ENCODE measurements at regions not wholly inside any gene's neighbourhood (a gene's known extent, or its start where the extent isn't known, plus 50 kb on each side); places are given as distances from the start of the nearest gene placed in this dataset.

GRCh38 chr18:51578406-51578980, 381.0 kb upstream of the MEX3C start:
- Mint-ChIP-seq H3K27ac (no peak overlapping the region), H3K4me3 (no peak overlapping the region), H3K36me3 (ENCODE audit: insufficient read depth in 1 of 3, low read depth in 3 of 3) (peaks cover 0 to 1% (median 0%) of the 10 kb centered on the region in 3 experiments; a peak in 1 of 7 replicates), H3K9me3 (peaks cover 0 to 4% of the 10 kb centered on the region in 2 experiments; a peak in 1 of 5 replicates), H3K27me3 (ENCODE audit: low read depth) (peaks cover 67% of the 10 kb centered on the region), H3K4me1 (peaks cover 11 to 14% of the 10 kb centered on the region in 2 experiments; a peak in 3 of 4 replicates)
- H2BK12ac ChIP-seq (ENCODE audit: insufficient read length, low read depth, low read length), result no peak overlapping the region
- no peak overlapping the region for H2AFZ ChIP-seq (ENCODE audit: low read length)
- no peak overlapping the region for H2AK5ac ChIP-seq (ENCODE audit: insufficient read length, low read length)
- no peak overlapping the region for H4K91ac ChIP-seq (ENCODE audit: insufficient read length, low read depth, low read length)
- H2BK20ac ChIP-seq (ENCODE audit: low read depth, low read length, poor library complexity, severe bottlenecking), result no peak overlapping the region
- no peaks in the 10 kb centered on the region for H4K20me1 ChIP-seq (ENCODE audit: control insufficient read depth, insufficient read depth, insufficient read length)
- H4K8ac ChIP-seq (replicated peaks; ENCODE audit: insufficient read length, low read depth, low read length), result no peak overlapping the region
- TF ChIP-seq, protein P1, sequence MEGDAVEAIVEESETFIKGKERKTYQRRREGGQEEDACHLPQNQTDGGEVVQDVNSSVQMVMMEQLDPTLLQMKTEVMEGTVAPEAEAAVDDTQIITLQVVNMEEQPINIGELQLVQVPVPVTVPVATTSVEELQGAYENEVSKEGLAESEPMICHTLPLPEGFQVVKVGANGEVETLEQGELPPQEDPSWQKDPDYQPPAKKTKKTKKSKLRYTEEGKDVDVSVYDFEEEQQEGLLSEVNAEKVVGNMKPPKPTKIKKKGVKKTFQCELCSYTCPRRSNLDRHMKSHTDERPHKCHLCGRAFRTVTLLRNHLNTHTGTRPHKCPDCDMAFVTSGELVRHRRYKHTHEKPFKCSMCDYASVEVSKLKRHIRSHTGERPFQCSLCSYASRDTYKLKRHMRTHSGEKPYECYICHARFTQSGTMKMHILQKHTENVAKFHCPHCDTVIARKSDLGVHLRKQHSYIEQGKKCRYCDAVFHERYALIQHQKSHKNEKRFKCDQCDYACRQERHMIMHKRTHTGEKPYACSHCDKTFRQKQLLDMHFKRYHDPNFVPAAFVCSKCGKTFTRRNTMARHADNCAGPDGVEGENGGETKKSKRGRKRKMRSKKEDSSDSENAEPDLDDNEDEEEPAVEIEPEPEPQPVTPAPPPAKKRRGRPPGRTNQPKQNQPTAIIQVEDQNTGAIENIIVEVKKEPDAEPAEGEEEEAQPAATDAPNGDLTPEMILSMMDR (conservative IDR thresholded peaks at IDR 0.05), result no peak
- no peak overlapping the region for H4K5ac ChIP-seq (ENCODE audit: insufficient read length, low read depth, low read length)
- no peaks in the 10 kb centered on the region for H3K79me2 ChIP-seq (ENCODE audit: insufficient read depth, low read length)
- WGBS (ENCODE audit: extremely low coverage, insufficient read length, low lambda C conversion rate), result no CpG with 5 or more reads among the region's 7 CpGs
- no peak overlapping the region for H3K9ac ChIP-seq (ENCODE audit: extremely low read depth, insufficient read length, low read length)
- no peaks in the 10 kb centered on the region for H3K9me3 ChIP-seq (ENCODE audit: control insufficient read depth, low read depth, low read length)
- H3K4me1 ChIP-seq (ENCODE audit: insufficient read depth, low read length), result 0 out of 2 replicates have a peak, but pooled peaks cover 2% of the 10 kb centered on the region
- DNase-seq, result no peak
- H3K14ac ChIP-seq (ENCODE audit: insufficient read depth, low read length), result no peak overlapping the region
- no peak overlapping the region for H3K18ac ChIP-seq (ENCODE audit: insufficient read length, low read depth, low read length)
- H2BK15ac ChIP-seq (ENCODE audit: low read depth, low read length), result no peak overlapping the region
- H3K79me1 ChIP-seq (ENCODE audit: insufficient read depth, low read depth, low read length, poor library complexity, severe bottlenecking), result no peaks in the 10 kb centered on the region
- H3K23me2 ChIP-seq (ENCODE audit: insufficient read length, low read depth, low read length, poor library complexity, severe bottlenecking), result no peaks in the 10 kb centered on the region
- no peak overlapping the region for H3K56ac ChIP-seq (ENCODE audit: insufficient read length, low read depth, low read length)
- H3K23ac ChIP-seq (ENCODE audit: insufficient read length, low read depth, low read length), result no peak overlapping the region
- H3T11ph ChIP-seq (ENCODE audit: low read length), result no peak overlapping the region
- no peak overlapping the region for H3K4ac ChIP-seq (ENCODE audit: low read depth, low read length)
- no peak overlapping the region for H2BK120ac ChIP-seq (ENCODE audit: low read depth, low read length, poor library complexity, severe bottlenecking)
- no peak overlapping the region for H3K27ac ChIP-seq (ENCODE audit: insufficient read length, low read depth, low read length)
- no peak overlapping the region for H2BK5ac ChIP-seq (ENCODE audit: insufficient read length, low read length)
- H3K27me3 ChIP-seq (ENCODE audit: insufficient read depth, low read length), result no peaks in the 10 kb centered on the region; the same call in 1 of the 2 replicates
- H3K4me2 ChIP-seq (ENCODE audit: insufficient read depth, insufficient read length, low read length), result no peak overlapping the region
